CD14-positive monocyte (primary cell): ENCODE measurements at regions not wholly inside any gene's neighbourhood (a gene's known extent, or its start where the extent isn't known, plus 50 kb on each side); places are given as distances from the start of the nearest gene placed in this dataset.

Experiments
- DNase-seq, 3 donors: peaks; one replicate each; pipeline ENCODE4 v3.0.0-alpha.2; 2011 to 2022
- H2AFZ ChIP-seq: 2 replicates; pipeline ENCODE4 v1.6.0; 2012; ENCODE audit warnings: mild to moderate bottlenecking, low read depth, low read length, inconsistent platforms; ENCODE audit not compliant: insufficient read depth, poor library complexity, severe bottlenecking
- H3K27ac ChIP-seq, 2 donors: 1 replicate in 1 of 2; 2 replicates in 1 of 2; pipeline ENCODE4 v1.5.1; 2012 to 2013; ENCODE audit warnings: low read length in 2 of 2, control low read depth in 1 of 2, inconsistent platforms in 1 of 2, low read depth in 1 of 2, mild to moderate bottlenecking in 1 of 2
- H3K27me3 ChIP-seq, 2 donors: one replicate each; pipeline versions ENCODE4 v1.6.0 to v1.6.1; 2011 to 2013; ENCODE audit warnings: low read length in 2 of 2; ENCODE audit not compliant: control insufficient read depth in 2 of 2, insufficient read depth in 2 of 2
- H3K36me3 ChIP-seq, 2 donors: replicated peaks in 1 of 2; 1 replicate in 1 of 2; 2 replicates in 1 of 2; pipeline versions ENCODE4 v1.5.1 to v1.6.1; 2012 to 2013; ENCODE audit warnings: low read length in 2 of 2, control low read depth in 1 of 2, inconsistent platforms in 1 of 2, mild to moderate bottlenecking in 1 of 2; ENCODE audit not compliant: insufficient read depth in 2 of 2, control insufficient read depth in 1 of 2
- H3K4me1 ChIP-seq, 2 donors: 1 replicate in 1 of 2; 2 replicates in 1 of 2; pipeline versions ENCODE4 v1.5.1 to v1.6.1; 2012 to 2013; ENCODE audit warnings: low read length in 2 of 2, control low read depth in 1 of 2, inconsistent platforms in 1 of 2, mild to moderate bottlenecking in 1 of 2, moderate library complexity in 1 of 2; ENCODE audit not compliant: insufficient read depth in 2 of 2, control insufficient read depth in 1 of 2
- H3K4me2 ChIP-seq: replicated peaks from 2 replicates; pipeline ENCODE3; 2012; ENCODE audit warnings: low read length, moderate library complexity, mild to moderate bottlenecking; ENCODE audit not compliant: poor library complexity, severe bottlenecking; ENCODE audit errors: extremely low read depth
- H3K4me3 ChIP-seq, 3 experiments: fragments of 200-600 bp in 1 of 3; sonication (generic) in 1 of 3; replicated peaks in 1 of 3; 1 replicate in 2 of 3; 2 replicates in 1 of 3; pipeline ENCODE4 v1.5.1; 2011 to 2013; ENCODE audit warnings: low read length in 3 of 3, mild to moderate bottlenecking in 3 of 3, control low read depth in 2 of 3, low read depth in 2 of 3, inconsistent platforms in 1 of 3, moderate library complexity in 1 of 3
- H3K79me2 ChIP-seq: 2 replicates; pipeline ENCODE4 v1.6.0; 2012; ENCODE audit warnings: mild to moderate bottlenecking, control low read depth, inconsistent platforms, low read length, moderate library complexity; ENCODE audit not compliant: insufficient read depth
- H3K9ac ChIP-seq: 2 replicates; pipeline ENCODE4 v1.6.0; 2017; ENCODE audit warnings: low read length, mild to moderate bottlenecking; ENCODE audit not compliant: insufficient read depth, poor library complexity, severe bottlenecking
- H3K9me3 ChIP-seq, 2 donors: replicated peaks in 1 of 2; 1 replicate in 1 of 2; 2 replicates in 1 of 2; pipeline versions ENCODE4 v1.5.1 to v1.6.1; 2012 to 2013; ENCODE audit warnings: low read length in 2 of 2, control low read depth in 1 of 2; ENCODE audit not compliant: control insufficient read depth in 1 of 2, insufficient read depth in 1 of 2
- H4K20me1 ChIP-seq: 2 replicates; pipeline ENCODE4 v1.6.0; 2012; ENCODE audit warnings: mild to moderate bottlenecking, low read length, control low read depth, moderate library complexity; ENCODE audit not compliant: insufficient read depth
- H3K27ac Mint-ChIP-seq, 7 donors: one replicate each; pipeline ENCODE4 v1.8.0; 2020; ENCODE audit warnings: mild to moderate bottlenecking in 7 of 7, mixed read lengths in 7 of 7, moderate library complexity in 6 of 7, inconsistent platforms in 2 of 7
- H3K27me3 Mint-ChIP-seq, 3 donors: one replicate each; pipeline ENCODE4 v1.8.0; 2021 to 2022; ENCODE audit warnings: low read depth in 3 of 3, mild to moderate bottlenecking in 3 of 3, mixed read lengths in 3 of 3, moderate library complexity in 3 of 3, inconsistent platforms in 1 of 3
- H3K36me3 Mint-ChIP-seq, 2 donors: one replicate each; pipeline ENCODE4 v1.8.0; 2020; ENCODE audit warnings: mixed read lengths in 2 of 2, inconsistent platforms in 1 of 2, mild to moderate bottlenecking in 1 of 2
- H3K4me1 Mint-ChIP-seq: one replicate; pipeline ENCODE4 v1.8.0; 2020; ENCODE audit warnings: mild to moderate bottlenecking, mixed read lengths
- H3K4me3 Mint-ChIP-seq, 2 donors: one replicate each; pipeline ENCODE4 v1.8.0; 2020; ENCODE audit warnings: mild to moderate bottlenecking in 2 of 2, mixed read lengths in 2 of 2, moderate library complexity in 1 of 2
- H3K9me3 Mint-ChIP-seq, 7 donors: one replicate each; pipeline ENCODE4 v1.8.0; 2020 to 2022; ENCODE audit warnings: mixed read lengths in 7 of 7, mild to moderate bottlenecking in 6 of 7, moderate library complexity in 6 of 7, inconsistent platforms in 2 of 7
- WGBS: methylation state at CpG from one replicate; pipeline ENCODE4 v1.1.5; 2013; ENCODE audit warnings: missing lambda C conversion rate; ENCODE audit not compliant: insufficient coverage; 5-methylcytosine and 5-hydroxymethylcytosine counted together
- intact Hi-C, 2 donors: fragments of 100-400 bp; cut with micrococcal nuclease; formaldehyde crosslinking; loops; one replicate each; pipeline versions ENCODE4 v1.15.0 to v1.15.1; 2023
- TF ChIP-seq, protein P1 (sequence below): fragments of 200-600 bp; IDR thresholded peaks from one replicate; pipeline ENCODE4 v1.8.0; 2022; ENCODE audit warnings: antibody characterized with exemption, mild to moderate bottlenecking

DNA sequence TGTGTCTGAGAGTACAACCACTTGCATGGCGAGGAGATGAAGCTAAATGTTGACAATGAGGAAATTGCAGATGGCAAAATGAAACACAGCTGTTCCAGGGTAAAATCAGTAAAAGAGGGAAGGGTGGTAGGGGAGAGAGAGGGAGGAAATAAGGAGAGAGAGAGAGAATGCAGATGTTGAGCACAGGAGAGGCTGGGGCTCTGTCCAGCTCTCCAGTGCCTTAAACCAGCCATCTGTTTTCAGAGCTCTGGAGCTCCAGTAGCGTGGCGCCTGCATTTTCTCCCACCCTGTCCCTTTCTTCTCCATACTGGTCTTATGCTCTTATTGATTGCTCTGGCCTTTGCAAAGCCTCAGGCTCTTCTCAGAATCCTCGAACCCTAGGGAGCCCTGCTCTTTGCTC is 52.7 kb upstream of the BOD1L2 start:
- Mint-ChIP-seq H3K27ac (no peak overlapping the region), H3K27me3 (peaks cover 7 to 17% (median 10%) of the 10 kb centered on the region in 3 donors), H3K4me1 (peaks cover 6% of the 10 kb centered on the region), H3K4me3 (no peak overlapping the region), H3K9me3 (peaks cover 0 to 3% (median 1%) of the 10 kb centered on the region in 7 donors), H3K36me3 (no peaks in the 10 kb centered on the region)
- H3K9ac ChIP-seq = no peak overlapping the region
- no peaks in the 10 kb centered on the region for H4K20me1 ChIP-seq
- no peak overlapping the region for H3K4me3 ChIP-seq
- no peak for DNase-seq
- H3K9me3 ChIP-seq = no peaks in the 10 kb centered on the region
- H2AFZ ChIP-seq = no peak overlapping the region
- H3K4me1 ChIP-seq = no peaks in the 10 kb centered on the region
- TF ChIP-seq, protein P1, sequence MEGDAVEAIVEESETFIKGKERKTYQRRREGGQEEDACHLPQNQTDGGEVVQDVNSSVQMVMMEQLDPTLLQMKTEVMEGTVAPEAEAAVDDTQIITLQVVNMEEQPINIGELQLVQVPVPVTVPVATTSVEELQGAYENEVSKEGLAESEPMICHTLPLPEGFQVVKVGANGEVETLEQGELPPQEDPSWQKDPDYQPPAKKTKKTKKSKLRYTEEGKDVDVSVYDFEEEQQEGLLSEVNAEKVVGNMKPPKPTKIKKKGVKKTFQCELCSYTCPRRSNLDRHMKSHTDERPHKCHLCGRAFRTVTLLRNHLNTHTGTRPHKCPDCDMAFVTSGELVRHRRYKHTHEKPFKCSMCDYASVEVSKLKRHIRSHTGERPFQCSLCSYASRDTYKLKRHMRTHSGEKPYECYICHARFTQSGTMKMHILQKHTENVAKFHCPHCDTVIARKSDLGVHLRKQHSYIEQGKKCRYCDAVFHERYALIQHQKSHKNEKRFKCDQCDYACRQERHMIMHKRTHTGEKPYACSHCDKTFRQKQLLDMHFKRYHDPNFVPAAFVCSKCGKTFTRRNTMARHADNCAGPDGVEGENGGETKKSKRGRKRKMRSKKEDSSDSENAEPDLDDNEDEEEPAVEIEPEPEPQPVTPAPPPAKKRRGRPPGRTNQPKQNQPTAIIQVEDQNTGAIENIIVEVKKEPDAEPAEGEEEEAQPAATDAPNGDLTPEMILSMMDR = no peak
- H3K79me2 ChIP-seq = no peaks in the 10 kb centered on the region
- intact Hi-C loops = no loop called here
- peaks cover 2 to 3% of the 10 kb centered on the region in 2 donors for H3K27me3 ChIP-seq
- H3K27ac ChIP-seq = no peak overlapping the region
- no peak overlapping the region for H3K4me2 ChIP-seq
- no peaks in the 10 kb centered on the region for H3K36me3 ChIP-seq
- 90% methylated on average over 3 of the region's 4 CpGs for WGBS

DNA sequence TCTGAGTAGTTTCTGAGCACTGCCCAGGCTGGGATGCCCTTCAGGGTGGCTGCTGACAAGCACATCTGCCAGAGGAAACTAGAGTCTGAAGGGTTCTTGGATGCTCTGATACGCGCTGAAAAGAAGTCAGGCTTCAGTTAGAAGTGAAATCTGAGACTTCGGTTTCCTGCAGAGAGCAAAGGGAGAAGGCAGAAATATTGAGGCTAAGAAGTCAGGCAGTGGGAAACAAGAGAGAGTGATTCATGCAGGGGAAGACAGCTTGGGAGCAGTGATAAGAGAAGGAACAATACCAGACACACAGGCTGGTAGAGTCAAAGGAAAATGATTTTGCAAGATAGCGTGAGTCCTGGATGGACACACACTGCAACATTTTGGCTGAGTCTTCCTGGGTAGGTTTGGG is 51.0 kb upstream of the BOD1L2 start:
- Mint-ChIP-seq H3K27ac (no peak overlapping the region), H3K9me3 (peaks cover 0 to 7% (median 3%) of the 10 kb centered on the region in 7 donors)

More for the DNA sequence above, 51.0 kb upstream of the BOD1L2 start:
- no peak overlapping the region for H3K9ac ChIP-seq
- H2AFZ ChIP-seq = no peak overlapping the region
- no peaks in the 10 kb centered on the region for H3K36me3 ChIP-seq
- Mint-ChIP-seq H3K4me3 (no peak overlapping the region), H3K4me1 (no peaks in the 10 kb centered on the region), H3K36me3 (no peaks in the 10 kb centered on the region), H3K27me3 (peaks cover 7 to 20% (median 10%) of the 10 kb centered on the region in 3 donors)
- DNase-seq = no peak
- no peaks in the 10 kb centered on the region for H4K20me1 ChIP-seq
- intact Hi-C loops = no loop called here
- peaks cover 2 to 3% of the 10 kb centered on the region in 2 donors for H3K27me3 ChIP-seq
- WGBS = 0% methylated on average over 3 of the region's 4 CpGs
- H3K27ac ChIP-seq = no peak overlapping the region
- H3K79me2 ChIP-seq = no peaks in the 10 kb centered on the region
- H3K4me2 ChIP-seq = no peak overlapping the region
- H3K9me3 ChIP-seq = no peaks in the 10 kb centered on the region
- no peak overlapping the region for H3K4me3 ChIP-seq
- TF ChIP-seq, protein P1 = no peak
- H3K4me1 ChIP-seq = no peaks in the 10 kb centered on the region
